Activated T-cell treated with anti-CD3 and anti-CD28 coated beads, Interleukin-2, amount 50 U/mL, for 24 hours (primary cell): ENCODE measurements at regions not wholly inside any gene's neighbourhood (a gene's known extent, or its start where the extent isn't known, plus 50 kb on each side); places are given as distances from the start of the nearest gene placed in this dataset.

Experiments
- DNase-seq: peaks from one replicate; pipeline ENCODE4 v3.0.0-alpha.2; 2020
- H3K27ac Mint-ChIP-seq: 2 replicates; pipeline ENCODE4 v1.8.0; 2020; ENCODE audit warnings: mild to moderate bottlenecking, mixed read lengths
- H3K27me3 Mint-ChIP-seq: 2 replicates; pipeline ENCODE4 v1.8.0; 2020; ENCODE audit warnings: mixed read lengths
- H3K36me3 Mint-ChIP-seq: 2 replicates; pipeline ENCODE4 v1.8.0; 2020; ENCODE audit warnings: low read depth, mixed read lengths
- H3K4me1 Mint-ChIP-seq: 2 replicates; pipeline ENCODE4 v1.8.0; 2020; ENCODE audit warnings: low read depth, mixed read lengths
- H3K4me3 Mint-ChIP-seq: 2 replicates; pipeline ENCODE4 v1.8.0; 2020; ENCODE audit warnings: mild to moderate bottlenecking, moderate library complexity, mixed read lengths
- H3K9me3 Mint-ChIP-seq: 2 replicates; pipeline ENCODE4 v1.8.0; 2020; ENCODE audit warnings: mixed read lengths

DNA sequence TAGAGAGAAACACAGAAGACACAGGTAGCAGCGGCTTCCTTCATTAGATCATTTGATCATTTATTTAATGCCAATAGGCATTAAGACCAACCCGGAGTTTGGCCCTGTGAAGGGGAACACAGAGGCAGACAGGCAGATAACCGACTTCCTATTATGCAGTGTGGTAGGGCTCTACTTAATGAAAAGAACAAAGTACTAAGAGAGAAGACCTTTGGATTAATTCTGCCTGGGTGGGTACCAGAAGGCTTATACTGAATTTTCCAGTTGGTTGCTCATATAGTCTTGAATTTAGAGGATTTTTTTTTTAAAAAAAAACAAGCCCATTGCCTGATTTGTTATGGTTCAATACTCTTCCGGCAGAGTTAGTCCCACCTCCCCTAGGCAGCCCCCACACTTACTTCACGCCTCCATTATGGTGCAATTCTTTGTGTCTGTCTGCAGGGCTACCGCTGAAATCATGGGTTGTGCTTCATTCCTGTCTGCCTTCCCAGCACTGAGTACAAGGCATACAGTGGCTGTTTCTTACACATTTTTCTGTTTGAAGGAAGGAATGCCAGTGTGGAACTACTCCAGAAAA lies 244.3 kb upstream of the APCDD1 start:
- H3K4me3 Mint-ChIP-seq: no peak overlapping the region
- H3K27ac Mint-ChIP-seq: no peak overlapping the region
- DNase-seq: no peak
- peaks cover 6% of the 10 kb centered on the region for H3K27me3 Mint-ChIP-seq
- no peaks in the 10 kb centered on the region for H3K4me1 Mint-ChIP-seq
- no peaks in the 10 kb centered on the region for H3K9me3 Mint-ChIP-seq
- H3K36me3 Mint-ChIP-seq: no peaks in the 10 kb centered on the region

- Mint-ChIP-seq H3K27me3 (peaks cover 3% of the 10 kb centered on the region), H3K9me3 (no peaks in the 10 kb centered on the region), H3K4me1 (no peaks in the 10 kb centered on the region)
Measured at GRCh38 chr18:10213526-10213925, 240.9 kb upstream of the APCDD1 start.

DNA sequence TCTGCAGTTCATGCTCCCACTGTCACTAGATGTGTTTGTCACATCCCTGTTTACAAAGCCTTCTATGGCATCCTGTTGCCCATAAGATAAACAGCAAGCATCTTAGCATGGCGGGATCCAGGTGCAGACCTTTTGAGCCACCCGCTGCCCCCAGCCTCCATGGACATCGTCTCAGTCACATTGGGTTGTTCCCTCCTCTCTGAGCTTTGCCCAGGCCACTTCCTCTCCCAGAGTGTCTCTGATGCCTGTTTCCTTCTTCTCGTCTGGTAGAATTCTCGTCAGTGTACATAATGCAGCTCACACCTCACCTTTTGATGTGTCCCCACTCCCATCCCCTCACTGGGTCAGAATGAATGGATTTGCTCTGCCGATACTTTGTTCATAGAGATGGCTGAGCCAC lies 239.0 kb upstream of the APCDD1 start:
- no peak for DNase-seq
- peaks cover 3% of the 10 kb centered on the region for H3K27me3 Mint-ChIP-seq
- no peaks in the 10 kb centered on the region for H3K36me3 Mint-ChIP-seq
- no peaks in the 10 kb centered on the region for H3K4me1 Mint-ChIP-seq
- peaks cover 5% of the 10 kb centered on the region for H3K9me3 Mint-ChIP-seq
- H3K4me3 Mint-ChIP-seq: no peak overlapping the region
- H3K27ac Mint-ChIP-seq: no peak overlapping the region

More at GRCh38 chr18:10213526-10213925, 240.9 kb upstream of the APCDD1 start:
- DNase-seq: no peak
- H3K4me3 Mint-ChIP-seq: no peak overlapping the region
- H3K36me3 Mint-ChIP-seq: no peaks in the 10 kb centered on the region
- no peak overlapping the region for H3K27ac Mint-ChIP-seq

DNA sequence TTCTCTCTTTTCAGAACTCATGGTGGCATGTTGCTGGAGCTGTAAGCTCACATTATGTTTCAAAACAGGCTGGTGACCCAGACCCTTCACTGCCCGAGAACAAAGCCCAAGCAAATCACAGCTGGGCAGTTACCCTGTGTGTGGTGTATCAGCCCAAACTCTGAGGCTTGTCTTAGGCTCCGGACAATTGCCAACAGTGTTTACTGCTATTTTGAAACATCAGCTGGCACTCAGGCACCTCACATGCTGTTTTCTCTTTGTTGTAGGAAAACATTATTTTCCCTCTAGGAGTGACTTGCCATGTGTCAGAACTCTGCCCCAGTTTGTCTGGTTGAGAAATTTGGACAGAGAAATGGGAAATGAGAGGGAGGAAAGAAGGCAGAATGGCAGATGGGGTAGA lies 237.6 kb upstream of the APCDD1 start:
- no peaks in the 10 kb centered on the region for H3K4me1 Mint-ChIP-seq
- no peaks in the 10 kb centered on the region for H3K36me3 Mint-ChIP-seq

DNA sequence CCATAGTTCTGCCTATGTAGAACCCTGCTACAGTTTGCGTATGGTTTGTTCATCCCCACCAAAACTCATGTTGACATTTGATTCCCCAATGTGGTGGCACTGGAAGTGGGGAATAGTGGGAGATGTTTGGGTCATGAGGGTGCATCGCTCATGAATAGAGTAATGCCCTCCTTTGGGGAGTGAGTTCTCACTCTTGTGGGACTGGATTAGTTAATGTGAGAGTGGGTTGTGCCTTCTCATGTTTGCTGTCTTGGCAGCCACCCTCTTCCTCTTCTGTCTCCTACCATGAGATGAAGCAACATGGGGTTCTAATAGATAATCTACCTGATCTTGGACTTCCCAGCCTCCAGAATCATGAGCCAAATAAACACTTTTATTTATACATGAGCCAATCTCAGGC lies 237.2 kb upstream of the APCDD1 start:
- peaks cover 3% of the 10 kb centered on the region for H3K27me3 Mint-ChIP-seq
- no peaks in the 10 kb centered on the region for H3K36me3 Mint-ChIP-seq
- H3K27ac Mint-ChIP-seq: no peak overlapping the region
- peaks cover 7% of the 10 kb centered on the region for H3K9me3 Mint-ChIP-seq
- no peak for DNase-seq
- H3K4me3 Mint-ChIP-seq: no peak overlapping the region
- H3K4me1 Mint-ChIP-seq: no peaks in the 10 kb centered on the region

More for the DNA sequence above, 237.6 kb upstream of the APCDD1 start:
- Mint-ChIP-seq H3K27ac (no peak overlapping the region), H3K4me3 (no peak overlapping the region), H3K9me3 (peaks cover 7% of the 10 kb centered on the region), H3K27me3 (peaks cover 3% of the 10 kb centered on the region)
- DNase-seq: no peak

- Mint-ChIP-seq H3K9me3 (peaks cover 9% of the 10 kb centered on the region), H3K4me1 (no peaks in the 10 kb centered on the region), H3K27me3 (no peaks in the 10 kb centered on the region), H3K36me3 (no peaks in the 10 kb centered on the region), H3K27ac (no peak overlapping the region), H3K4me3 (no peak overlapping the region)
- DNase-seq: no peak
Measured at GRCh38 chr18:10225300-10225699, 229.1 kb upstream of the APCDD1 start.

- H3K27me3 Mint-ChIP-seq: no peaks in the 10 kb centered on the region
- no peak overlapping the region for H3K4me3 Mint-ChIP-seq
- no peaks in the 10 kb centered on the region for H3K36me3 Mint-ChIP-seq
- no peak for DNase-seq
- H3K4me1 Mint-ChIP-seq: no peaks in the 10 kb centered on the region
- H3K27ac Mint-ChIP-seq: no peak overlapping the region
- H3K9me3 Mint-ChIP-seq: peaks cover 12% of the 10 kb centered on the region
Measured at GRCh38 chr18:10226971-10227370, 227.5 kb upstream of the APCDD1 start.

GRCh38 chr18:10228326-10228725 lies 226.1 kb upstream of the APCDD1 start:
- Mint-ChIP-seq H3K36me3 (no peaks in the 10 kb centered on the region), H3K9me3 (peaks cover 12% of the 10 kb centered on the region), H3K27me3 (no peaks in the 10 kb centered on the region), H3K27ac (no peak overlapping the region), H3K4me3 (no peak overlapping the region), H3K4me1 (no peaks in the 10 kb centered on the region)
- DNase-seq: no peak

DNA sequence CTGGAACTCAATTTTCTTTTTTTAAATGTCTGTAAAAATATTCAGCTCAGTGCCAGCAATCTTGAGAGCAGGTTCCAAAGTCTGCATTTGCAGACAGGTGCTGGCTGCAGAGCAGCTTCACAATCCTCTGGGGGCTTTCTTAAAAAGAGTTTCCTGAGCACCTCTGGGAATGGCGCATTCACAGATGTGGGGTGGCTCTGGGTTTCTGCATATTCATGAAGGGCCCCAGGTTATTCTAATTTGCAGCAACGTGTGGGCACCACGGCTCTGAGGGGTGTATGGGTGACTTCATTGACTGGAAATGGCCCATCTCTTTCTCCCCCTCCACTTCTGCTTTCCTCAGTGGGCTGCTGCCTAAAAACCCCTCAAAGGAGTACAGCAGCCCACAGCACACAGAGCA lies 225.0 kb upstream of the APCDD1 start:
- Mint-ChIP-seq H3K4me1 (no peaks in the 10 kb centered on the region), H3K27ac (no peak overlapping the region), H3K4me3 (no peak overlapping the region), H3K9me3 (peaks cover 12% of the 10 kb centered on the region), H3K36me3 (no peaks in the 10 kb centered on the region), H3K27me3 (no peaks in the 10 kb centered on the region)
- no peak for DNase-seq

- H3K36me3 Mint-ChIP-seq: no peaks in the 10 kb centered on the region
- peaks cover 11% of the 10 kb centered on the region for H3K9me3 Mint-ChIP-seq
- no peak for DNase-seq
- no peak overlapping the region for H3K4me3 Mint-ChIP-seq
- no peak overlapping the region for H3K27ac Mint-ChIP-seq
- no peaks in the 10 kb centered on the region for H3K4me1 Mint-ChIP-seq
- H3K27me3 Mint-ChIP-seq: no peaks in the 10 kb centered on the region
Measured at GRCh38 chr18:10230072-10230471, 224.4 kb upstream of the APCDD1 start.

DNA sequence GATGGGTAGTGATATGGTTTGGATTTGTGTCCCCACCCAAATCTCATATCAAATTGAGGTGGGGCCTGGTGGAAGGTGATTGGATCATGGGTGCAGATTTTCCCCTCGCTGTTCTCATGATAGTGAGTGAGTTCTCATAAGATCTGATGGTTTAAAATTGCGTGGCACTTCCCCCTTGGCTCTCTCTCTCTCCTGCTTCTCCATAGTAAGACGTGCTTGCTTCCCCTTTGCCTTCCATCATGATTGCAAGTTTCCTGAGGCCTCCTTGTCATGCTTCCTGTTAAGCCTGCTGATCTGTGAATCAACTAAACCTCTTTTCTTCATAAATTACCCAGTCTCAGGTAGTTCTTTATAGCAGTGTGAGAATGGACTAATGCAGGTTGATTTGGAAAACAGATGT lies 223.2 kb upstream of the APCDD1 start:
- Mint-ChIP-seq H3K9me3 (peaks cover 6% of the 10 kb centered on the region), H3K36me3 (no peaks in the 10 kb centered on the region), H3K27me3 (no peaks in the 10 kb centered on the region), H3K4me1 (no peaks in the 10 kb centered on the region), H3K27ac (no peak overlapping the region), H3K4me3 (no peak overlapping the region)
- DNase-seq: no peak

DNA sequence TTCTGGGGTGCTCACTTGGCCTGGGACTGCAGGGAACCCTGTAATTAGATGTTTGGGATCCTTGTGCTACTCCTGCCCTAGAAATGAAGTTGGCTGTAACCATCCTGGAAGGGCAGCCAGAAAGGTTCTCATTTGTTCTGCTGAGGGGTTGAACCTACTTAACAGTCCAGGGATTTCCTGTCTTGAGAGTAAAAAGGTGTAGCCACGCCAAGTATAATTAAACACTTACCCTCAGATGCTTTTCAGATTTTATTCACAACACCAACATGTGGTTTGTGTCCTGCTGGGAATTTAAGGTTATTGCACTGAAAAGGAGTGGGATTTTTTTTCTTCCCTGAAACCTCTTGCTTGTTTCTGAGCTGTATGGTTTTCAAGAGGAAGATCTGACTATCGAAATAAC lies 222.4 kb upstream of the APCDD1 start:
- Mint-ChIP-seq H3K36me3 (no peaks in the 10 kb centered on the region), H3K9me3 (peaks cover 5% of the 10 kb centered on the region), H3K4me1 (no peaks in the 10 kb centered on the region), H3K4me3 (no peak overlapping the region), H3K27me3 (no peaks in the 10 kb centered on the region), H3K27ac (no peak overlapping the region)
- no peak for DNase-seq

- H3K4me3 Mint-ChIP-seq: no peak overlapping the region
Measured at GRCh38 chr18:10233082-10233875, 221.2 kb upstream of the APCDD1 start.

GRCh38 chr18:10234281-10234680 lies 220.2 kb upstream of the APCDD1 start:
- no peak overlapping the region for H3K27ac Mint-ChIP-seq
- H3K9me3 Mint-ChIP-seq: peaks cover 5% of the 10 kb centered on the region
- H3K36me3 Mint-ChIP-seq: no peaks in the 10 kb centered on the region
- no peak overlapping the region for H3K4me3 Mint-ChIP-seq
- no peaks in the 10 kb centered on the region for H3K4me1 Mint-ChIP-seq
- DNase-seq: no peak
- H3K27me3 Mint-ChIP-seq: no peaks in the 10 kb centered on the region

More at GRCh38 chr18:10233082-10233875, 221.2 kb upstream of the APCDD1 start:
- peaks cover 5% of the 10 kb centered on the region for H3K9me3 Mint-ChIP-seq
- DNase-seq: no peak
- no peaks in the 10 kb centered on the region for H3K27me3 Mint-ChIP-seq
- no peak overlapping the region for H3K27ac Mint-ChIP-seq
- no peaks in the 10 kb centered on the region for H3K4me1 Mint-ChIP-seq
- no peaks in the 10 kb centered on the region for H3K36me3 Mint-ChIP-seq

GRCh38 chr18:10234912-10235660 lies 219.3 kb upstream of the APCDD1 start:
- no peak for DNase-seq
- H3K36me3 Mint-ChIP-seq: no peaks in the 10 kb centered on the region
- H3K9me3 Mint-ChIP-seq: peaks cover 5% of the 10 kb centered on the region
- no peak overlapping the region for H3K27ac Mint-ChIP-seq
- no peaks in the 10 kb centered on the region for H3K27me3 Mint-ChIP-seq
- H3K4me3 Mint-ChIP-seq: no peak overlapping the region
- H3K4me1 Mint-ChIP-seq: no peaks in the 10 kb centered on the region
